ENCODE measurements at regions not wholly inside any gene's neighbourhood (a gene's known extent, or its start where the extent isn't known, plus 50 kb on each side); places are given as distances from the start of the nearest gene placed in this dataset.

DNA sequence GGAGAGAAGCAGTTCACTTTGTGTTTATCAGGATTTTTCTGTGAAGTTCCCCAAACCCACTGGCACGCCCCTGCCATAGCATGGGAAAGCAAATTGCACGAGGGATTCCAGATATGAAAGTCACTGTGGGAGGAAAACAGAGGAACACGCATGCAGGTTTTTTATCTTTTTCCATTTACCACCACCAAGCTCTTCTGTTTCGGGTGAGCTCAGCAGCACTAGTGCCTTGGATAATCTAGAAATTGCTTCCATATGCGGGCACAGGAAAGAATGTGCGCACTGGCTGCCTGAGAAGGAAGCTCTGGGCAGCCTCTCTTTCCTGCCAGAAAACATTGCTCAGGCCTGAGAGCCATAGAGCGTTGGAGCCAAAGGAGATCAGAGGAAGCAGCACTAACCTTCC, 65.9 kb upstream of the WIPF1 start:
- no peak for TF ChIP-seq NFYB (CRISPR knock-in tag; conservative IDR thresholded peaks at IDR 0.05; ENCODE audit: low read depth)
- no peak for TF ChIP-seq E2F4 (CRISPR knock-in tag; IDR thresholded peaks at IDR 0.05; ENCODE audit: borderline replicate concordance, low read depth)
- no peak for TF ChIP-seq PREB (CRISPR knock-in tag; IDR thresholded peaks at IDR 0.05; ENCODE audit: borderline replicate concordance)
- TF ChIP-seq, protein P1, sequence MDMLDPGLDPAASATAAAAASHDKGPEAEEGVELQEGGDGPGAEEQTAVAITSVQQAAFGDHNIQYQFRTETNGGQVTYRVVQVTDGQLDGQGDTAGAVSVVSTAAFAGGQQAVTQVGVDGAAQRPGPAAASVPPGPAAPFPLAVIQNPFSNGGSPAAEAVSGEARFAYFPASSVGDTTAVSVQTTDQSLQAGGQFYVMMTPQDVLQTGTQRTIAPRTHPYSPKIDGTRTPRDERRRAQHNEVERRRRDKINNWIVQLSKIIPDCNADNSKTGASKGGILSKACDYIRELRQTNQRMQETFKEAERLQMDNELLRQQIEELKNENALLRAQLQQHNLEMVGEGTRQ (CRISPR knock-in tag; IDR thresholded peaks at IDR 0.05), result no peak
- no peak for TF ChIP-seq RELA (CRISPR knock-in tag; IDR thresholded peaks at IDR 0.05; ENCODE audit: borderline replicate concordance)
- TF ChIP-seq SMAD4 (CRISPR knock-in tag; IDR thresholded peaks at IDR 0.05), result no peak
- TF ChIP-seq TP53 (CRISPR knock-in tag; IDR thresholded peaks at IDR 0.05), result no peak
- no peak for TF ChIP-seq ELF4 (CRISPR knock-in tag; IDR thresholded peaks at IDR 0.05; ENCODE audit: low read depth)
- no peak for TF ChIP-seq SP1 (CRISPR knock-in tag; conservative IDR thresholded peaks at IDR 0.05)
- TF ChIP-seq JAZF1 (CRISPR knock-in tag; IDR thresholded peaks at IDR 0.05), result no peak
- no peak for TF ChIP-seq NR3C1 (CRISPR knock-in tag; conservative IDR thresholded peaks at IDR 0.05; ENCODE audit: low read depth)
- TF ChIP-seq, protein P2, sequence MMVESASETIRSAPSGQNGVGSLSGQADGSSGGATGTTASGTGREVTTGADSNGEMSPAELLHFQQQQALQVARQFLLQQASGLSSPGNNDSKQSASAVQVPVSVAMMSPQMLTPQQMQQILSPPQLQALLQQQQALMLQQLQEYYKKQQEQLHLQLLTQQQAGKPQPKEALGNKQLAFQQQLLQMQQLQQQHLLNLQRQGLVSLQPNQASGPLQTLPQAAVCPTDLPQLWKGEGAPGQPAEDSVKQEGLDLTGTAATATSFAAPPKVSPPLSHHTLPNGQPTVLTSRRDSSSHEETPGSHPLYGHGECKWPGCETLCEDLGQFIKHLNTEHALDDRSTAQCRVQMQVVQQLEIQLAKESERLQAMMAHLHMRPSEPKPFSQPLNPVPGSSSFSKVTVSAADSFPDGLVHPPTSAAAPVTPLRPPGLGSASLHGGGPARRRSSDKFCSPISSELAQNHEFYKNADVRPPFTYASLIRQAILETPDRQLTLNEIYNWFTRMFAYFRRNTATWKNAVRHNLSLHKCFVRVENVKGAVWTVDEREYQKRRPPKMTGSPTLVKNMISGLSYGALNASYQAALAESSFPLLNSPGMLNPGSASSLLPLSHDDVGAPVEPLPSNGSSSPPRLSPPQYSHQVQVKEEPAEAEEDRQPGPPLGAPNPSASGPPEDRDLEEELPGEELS (CRISPR knock-in tag; IDR thresholded peaks at IDR 0.05), result no peak
- no peak for TF ChIP-seq ESRRA (CRISPR knock-in tag; IDR thresholded peaks at IDR 0.05; ENCODE audit: borderline replicate concordance)
- TF ChIP-seq ZNF219 (CRISPR knock-in tag; IDR thresholded peaks at IDR 0.05; ENCODE audit: borderline replicate concordance), result no peak
- peaks cover 20% of the 10 kb centered on the region for H3K4me1 Mint-ChIP-seq
- no peak overlapping the region for H3K4me3 Mint-ChIP-seq
- ChIA-PET CTCF (interaction anchor here (1.0 kb wide), 1 partner anchor 666 kb away, joined by 3 read pairs; no protein-coding TSS in a partner anchor), POLR2A (no interaction called here)
- H3K9me3 Mint-ChIP-seq, result no peaks in the 10 kb centered on the region
- no peak for DNase-seq (ENCODE audit: low spot score)
- H3K36me3 Mint-ChIP-seq, result no peaks in the 10 kb centered on the region
- no peaks in the 10 kb centered on the region; the same call in 1 of the 2 replicates for H3K27me3 Mint-ChIP-seq (ENCODE audit: low read depth)
- no peak overlapping the region for H3K27ac Mint-ChIP-seq
- ATAC-seq, result no peak

DNA sequence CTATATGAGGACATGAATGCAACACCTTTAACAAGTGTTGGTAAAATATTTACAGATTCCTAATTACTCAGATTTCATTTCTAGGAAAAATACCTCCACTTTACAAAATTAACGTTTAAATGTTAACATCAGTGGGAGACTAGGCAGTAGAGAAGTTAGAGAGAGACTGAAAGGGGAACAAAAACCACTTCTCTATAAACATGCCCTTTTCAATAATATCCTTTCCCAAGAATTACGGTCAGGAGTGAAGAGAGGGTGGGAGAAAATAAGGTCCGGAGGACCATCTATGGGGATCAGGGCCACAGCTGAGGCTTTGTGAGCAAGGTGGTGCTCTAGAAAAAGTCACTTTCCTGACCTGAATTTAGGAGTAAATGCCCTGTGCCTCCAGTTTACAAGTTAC, 65.3 kb upstream of the WIPF1 start:
- Mint-ChIP-seq H3K36me3 (no peaks in the 10 kb centered on the region), H3K27me3 (ENCODE audit: low read depth) (no peaks in the 10 kb centered on the region; the same call in 1 of the 2 replicates), H3K4me1 (peaks cover 19% of the 10 kb centered on the region), H3K4me3 (no peak overlapping the region), H3K27ac (no peak overlapping the region), H3K9me3 (no peaks in the 10 kb centered on the region)
- TF ChIP-seq E2F5 (CRISPR knock-in tag; IDR thresholded peaks at IDR 0.05) (no peak), MAX (CRISPR knock-in tag; IDR thresholded peaks at IDR 0.05) (no peak), SMAD4 (CRISPR knock-in tag; IDR thresholded peaks at IDR 0.05) (no peak)
- TF ChIP-seq, protein P3, sequence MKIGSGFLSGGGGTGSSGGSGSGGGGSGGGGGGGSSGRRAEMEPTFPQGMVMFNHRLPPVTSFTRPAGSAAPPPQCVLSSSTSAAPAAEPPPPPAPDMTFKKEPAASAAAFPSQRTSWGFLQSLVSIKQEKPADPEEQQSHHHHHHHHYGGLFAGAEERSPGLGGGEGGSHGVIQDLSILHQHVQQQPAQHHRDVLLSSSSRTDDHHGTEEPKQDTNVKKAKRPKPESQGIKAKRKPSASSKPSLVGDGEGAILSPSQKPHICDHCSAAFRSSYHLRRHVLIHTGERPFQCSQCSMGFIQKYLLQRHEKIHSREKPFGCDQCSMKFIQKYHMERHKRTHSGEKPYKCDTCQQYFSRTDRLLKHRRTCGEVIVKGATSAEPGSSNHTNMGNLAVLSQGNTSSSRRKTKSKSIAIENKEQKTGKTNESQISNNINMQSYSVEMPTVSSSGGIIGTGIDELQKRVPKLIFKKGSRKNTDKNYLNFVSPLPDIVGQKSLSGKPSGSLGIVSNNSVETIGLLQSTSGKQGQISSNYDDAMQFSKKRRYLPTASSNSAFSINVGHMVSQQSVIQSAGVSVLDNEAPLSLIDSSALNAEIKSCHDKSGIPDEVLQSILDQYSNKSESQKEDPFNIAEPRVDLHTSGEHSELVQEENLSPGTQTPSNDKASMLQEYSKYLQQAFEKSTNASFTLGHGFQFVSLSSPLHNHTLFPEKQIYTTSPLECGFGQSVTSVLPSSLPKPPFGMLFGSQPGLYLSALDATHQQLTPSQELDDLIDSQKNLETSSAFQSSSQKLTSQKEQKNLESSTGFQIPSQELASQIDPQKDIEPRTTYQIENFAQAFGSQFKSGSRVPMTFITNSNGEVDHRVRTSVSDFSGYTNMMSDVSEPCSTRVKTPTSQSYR (CRISPR knock-in tag; IDR thresholded peaks at IDR 0.05), result no peak
- ATAC-seq (no peak), DNase-seq (ENCODE audit: low spot score) (no peak)
- POLR2A ChIA-PET, result no interaction called here
- CTCF ChIA-PET, result no interaction called here

Data from WTC11 (cell line).